A549 (cell line): ENCODE measurements at regions not wholly inside any gene's neighbourhood (a gene's known extent, or its start where the extent isn't known, plus 50 kb on each side); places are given as distances from the start of the nearest gene placed in this dataset.

Experiments used
- ATAC-seq, 2 experiments: fragments of 200-7000 bp in 1 of 2; fragments of >200 bp in 1 of 2; cut with Nextera tagmentation in 1 of 2; cut with Tn5 transposase in 1 of 2; 3 replicates each; pipeline versions ENCODE4 v1.8.0 to v1.9.1; 2018 to 2020; ENCODE audit warnings: mild to moderate bottlenecking in 1 of 2, moderate library complexity in 1 of 2
- CTCF ChIA-PET: fragments of 300-600 bp; sonication (Branson Sonifier 250); formaldehyde crosslinking; extraction: SDS; loops from one replicate; lab custom pipeline; 2021; ENCODE audit warnings: antibody characterized with exemption, inconsistent platforms; lab: Yijun Ruan, JAX
- POLR2A ChIA-PET: fragments of 350-600 bp; formaldehyde crosslinking; extraction: SDS; loops from one replicate; lab custom pipeline; 2021; ENCODE audit warnings: antibody characterized with exemption, inconsistent platforms; lab: Yijun Ruan, JAX
- DNase-seq, 2 experiments: peaks; one replicate each; pipeline versions ENCODE4 v3.0.0 to v3.0.0-alpha.2; 2011 to 2016; ENCODE audit warnings: low read depth in 1 of 2, low spot score in 1 of 2
- FAIRE-seq: peaks from 2 replicates; lab custom pipeline; 2011; peaks lifted over from hg19 to GRCh38; lab: Jason Lieb, UNC
- H3K27ac ChIP-seq, 2 experiments: fragments of >200 bp; sonication (Bioruptor Twin); formaldehyde crosslinking; 3 replicates each; pipeline ENCODE4 v1.5.1; 2016 to 2017
- H3K4me1 ChIP-seq: fragments of >200 bp; sonication (Bioruptor Twin); formaldehyde crosslinking; 3 replicates; pipeline ENCODE4 v1.6.1; 2016
- H3K4me2 ChIP-seq: fragments of >200 bp; sonication (Bioruptor Twin); formaldehyde crosslinking; 3 replicates; pipeline ENCODE4 v1.6.1; 2016
- H3K4me3 ChIP-seq: fragments of >200 bp; sonication (Bioruptor Twin); formaldehyde crosslinking; 3 replicates; pipeline ENCODE4 v1.5.1; 2016
- H3K9me3 ChIP-seq: fragments of >200 bp; sonication (Bioruptor Twin); formaldehyde crosslinking; 3 replicates; pipeline ENCODE4 v1.6.1; 2016
- ATOH8 ChIP-seq: fragments of 250-450 bp; sonication (Bioruptor Pico); IDR thresholded peaks from 2 replicates; pipeline ENCODE4 v1.5.0; 2020; ENCODE audit warnings: low read depth, mild to moderate bottlenecking, moderate library complexity
- BCL3 ChIP-seq: fragments of >200 bp; sonication (Bioruptor Twin); formaldehyde crosslinking; IDR thresholded peaks from 3 replicates; pipeline ENCODE4 v1.6.1; 2016
- CBX8 ChIP-seq: fragments of 200-600 bp; sonication (generic); IDR thresholded peaks from 2 replicates; pipeline ENCODE4 v1.6.1; 2016
- EHMT2 ChIP-seq: fragments of 200-600 bp; sonication (generic); IDR thresholded peaks from 2 replicates; pipeline ENCODE4 v1.6.1; 2016; ENCODE audit warnings: antibody characterized with exemption, low read depth, mild to moderate bottlenecking, moderate library complexity
- ESRRA ChIP-seq: fragments of 150-350 bp; IDR thresholded peaks from 2 replicates; pipeline ENCODE4 v1.6.1; 2014; ENCODE audit warnings: mild to moderate bottlenecking, low read length, borderline replicate concordance
- GATA3 ChIP-seq: IDR thresholded peaks from 2 replicates; pipeline ENCODE4 v1.6.1; 2012; ENCODE audit warnings: borderline replicate concordance
- HEYL ChIP-seq: fragments of 250-450 bp; sonication (Bioruptor Pico); IDR thresholded peaks from 2 replicates; pipeline ENCODE4 v1.8.0; 2021; ENCODE audit warnings: mild to moderate bottlenecking, moderate library complexity
- HMGXB4 ChIP-seq: fragments of 250-450 bp; sonication (Bioruptor Pico); IDR thresholded peaks from 2 replicates; pipeline ENCODE4 v1.5.0; 2021; ENCODE audit warnings: mild to moderate bottlenecking, moderate library complexity, borderline replicate concordance
- JUNB ChIP-seq: fragments of >200 bp; sonication (Bioruptor Twin); formaldehyde crosslinking; IDR thresholded peaks from 2 replicates; pipeline ENCODE4 v1.6.1; 2016
- MAZ ChIP-seq: fragments of 150-350 bp; IDR thresholded peaks from 2 replicates; pipeline ENCODE4 v1.6.1; 2014; ENCODE audit warnings: antibody characterized with exemption, low read depth, low read length, borderline replicate concordance
- NFE2L2 ChIP-seq: fragments of 150-350 bp; conservative IDR thresholded peaks from 2 replicates; pipeline ENCODE4 v1.6.1; 2014; ENCODE audit warnings: low read length
- NR3C1 ChIP-seq: fragments of >200 bp; sonication (Bioruptor Twin); formaldehyde crosslinking; IDR thresholded peaks from 3 replicates; pipeline ENCODE4 v1.6.1; 2017
- PBX3 ChIP-seq: IDR thresholded peaks from 2 replicates; pipeline ENCODE4 v1.6.1; 2012
- PHF8 ChIP-seq: fragments of 200-600 bp; sonication (generic); IDR thresholded peaks from 2 replicates; pipeline ENCODE4 v1.6.1; 2016; ENCODE audit warnings: low read depth, mild to moderate bottlenecking, antibody characterized with exemption, moderate library complexity, borderline replicate concordance
- POLR2A ChIP-seq: IDR thresholded peaks from 2 replicates; pipeline ENCODE4 v1.6.1; 2012; ENCODE audit warnings: mild to moderate bottlenecking, low read length
- POLR2AphosphoS2 ChIP-seq: conservative IDR thresholded peaks from 2 replicates; pipeline ENCODE4 v1.6.1; 2012; ENCODE audit warnings: low read length, improper control_type of control experiment, inconsistent platforms
- RAD21 ChIP-seq, 2 experiments: fragments of >200 bp in 1 of 2; sonication (Bioruptor Twin) in 1 of 2; formaldehyde crosslinking in 1 of 2; IDR thresholded peaks in 1 of 2; conservative IDR thresholded peaks in 1 of 2; 2 replicates in 1 of 2; 3 replicates in 1 of 2; pipeline ENCODE4 v1.6.1; 2012 to 2018; ENCODE audit warnings: inconsistent platforms in 1 of 2
- TP53 ChIP-seq: fragments of 250-450 bp; sonication (Bioruptor Pico); IDR thresholded peaks from 2 replicates; pipeline ENCODE4 v1.5.0; 2021; ENCODE audit warnings: mild to moderate bottlenecking, moderate library complexity
- ZNF302 ChIP-seq: fragments of 250-450 bp; sonication (Bioruptor Pico); IDR thresholded peaks from 2 replicates; pipeline ENCODE4 v1.9.0; 2021; ENCODE audit warnings: inconsistent platforms, mild to moderate bottlenecking, moderate library complexity
- ZSCAN20 ChIP-seq: fragments of 250-450 bp; sonication (Bioruptor Pico); IDR thresholded peaks from 2 replicates; pipeline ENCODE4 v1.8.0; 2022; ENCODE audit warnings: mild to moderate bottlenecking, moderate library complexity

- TF ChIP-seq ATOH8 (CRISPR knock-in tag) (no peak), NFE2L2 (no peak), JUNB (no peak), POLR2AphosphoS2 (no peak), HMGXB4 (CRISPR knock-in tag) (no peak), BCL3 (no peak)
Measured at GRCh38 chr13:105121221-105121620, 1414.2 kb downstream of the EFNB2 start (continued).

- Histone ChIP-seq H3K9me3 (no peaks in the 10 kb centered on the region), H3K4me2 (no peak overlapping the region), H3K27ac (no peak overlapping the region), H3K4me1 (no peaks in the 10 kb centered on the region), H3K4me3 (no peak overlapping the region)
- POLR2A ChIA-PET = no interaction called here
- no peak for DNase-seq
- TF ChIP-seq POLR2A = no peak
- no peak for TF ChIP-seq RAD21 (conservative IDR thresholded peaks at IDR 0.05 in 1 of 2, IDR thresholded peaks at IDR 0.05 in 1 of 2)
- no peak for TF ChIP-seq ZSCAN20 (CRISPR knock-in tag)
- TF ChIP-seq MAZ = no peak
- no peak for TF ChIP-seq NR3C1
- no peak for ATAC-seq
- CTCF ChIA-PET = no interaction called here
- no peak for FAIRE-seq
Measured at GRCh38 chr13:105118426-105118985, 1417.0 kb downstream of the EFNB2 start.

GRCh38 chr13:105116966-105117365 lies 1418.5 kb downstream of the EFNB2 start:
- DNase-seq = no peak
- Histone ChIP-seq H3K4me1 (no peaks in the 10 kb centered on the region), H3K9me3 (no peaks in the 10 kb centered on the region), H3K4me3 (no peak overlapping the region), H3K27ac (no peak overlapping the region), H3K4me2 (no peak overlapping the region)
- FAIRE-seq = no peak
- no peak for ATAC-seq
- CTCF ChIA-PET = no interaction called here
- TF ChIP-seq BCL3 (no peak), CBX8 (no peak), HEYL (no peak), EHMT2 (no peak), PHF8 (no peak), ZNF302 (CRISPR knock-in tag) (no peak), RAD21 (conservative IDR thresholded peaks at IDR 0.05 in 1 of 2, IDR thresholded peaks at IDR 0.05 in 1 of 2) (no peak), POLR2A (no peak), GATA3 (no peak), PBX3 (no peak), TP53 (no peak), ZSCAN20 (CRISPR knock-in tag) (no peak), ESRRA (no peak)
- TF ChIP-seq, all 56 proteins: peak for 0
- POLR2A ChIA-PET = no interaction called here
